Panc1 (cell line): ENCODE measurements at regions not wholly inside any gene's neighbourhood (a gene's known extent, or its start where the extent isn't known, plus 50 kb on each side); places are given as distances from the start of the nearest gene placed in this dataset.

Experiments used
- CTCF ChIP-seq: fragments of 450-650 bp; IDR thresholded peaks from 2 replicates; pipeline ENCODE4 v1.5.1; 2017; ENCODE audit warnings: mild to moderate bottlenecking
- TCF7L2 ChIP-seq: IDR thresholded peaks from 2 replicates; pipeline ENCODE4 v1.6.1; 2011; ENCODE audit warnings: mild to moderate bottlenecking, low read depth, low read length, inconsistent platforms

- no peak for TF ChIP-seq TCF7L2
- no peak for TF ChIP-seq CTCF
Measured at GRCh38 chr12:60021235-60021634, 425.4 kb downstream of the SLC16A7 start.
